ENCODE measurements at regions not wholly inside any gene's neighbourhood (a gene's known extent, or its start where the extent isn't known, plus 50 kb on each side); places are given as distances from the start of the nearest gene placed in this dataset.

- H2AK5ac ChIP-seq (ENCODE audit: low read depth, low read length), result no peak overlapping the region
- H3K79me1 ChIP-seq (ENCODE audit: low read depth in 1 of 2, low read length in 2 of 2), result no peaks in the 10 kb centered on the region
- BruUV-seq (replicated peaks), result no TSS peak
- H3K36me3 ChIP-seq (ENCODE audit: control insufficient read depth, insufficient read depth, low read length), result no peaks in the 10 kb centered on the region
- no peaks in the 10 kb centered on the region for H3K27me3 ChIP-seq (ENCODE audit: control insufficient read depth, insufficient read depth, low read length)
- dilution Hi-C loops (cut with HindIII; ENCODE audit: low sequenced_read_pairs, unreplicated experiment), result no loop called here
- no peak overlapping the region for H4K8ac ChIP-seq (ENCODE audit: low read depth in 2 of 2, low read length in 2 of 2)
- H3K4me1 ChIP-seq (ENCODE audit: control insufficient read depth, insufficient read depth, low read length), result no peaks in the 10 kb centered on the region
- no peak overlapping the region for H2AFZ ChIP-seq (replicated peaks; ENCODE audit: low read length, poor library complexity)
- H4K20me1 ChIP-seq (ENCODE audit: insufficient read depth, low read length), result no peaks in the 10 kb centered on the region
- H3K9me1 ChIP-seq (ENCODE audit: insufficient read depth, low read length), result no peaks in the 10 kb centered on the region
- H2BK15ac ChIP-seq (ENCODE audit: low read depth, low read length), result no peak overlapping the region
- peaks cover 5% of the 10 kb centered on the region for H3K9me3 ChIP-seq (ENCODE audit: control insufficient read depth, insufficient read depth, low read length)
- H2BK120ac ChIP-seq (ENCODE audit: low read depth, low read length), result no peak overlapping the region
- H3K4me3 ChIP-seq (ENCODE audit: insufficient read depth, low read depth, low read length), result no peak overlapping the region
- no peak overlapping the region for H2BK5ac ChIP-seq (ENCODE audit: low read depth, low read length, poor library complexity, severe bottlenecking)
- H3K23ac ChIP-seq (ENCODE audit: low read depth, low read length), result no peak overlapping the region
- intact Hi-C loops (cut with micrococcal nuclease), result no loop called here
- no peak overlapping the region for H4K5ac ChIP-seq (ENCODE audit: low read depth, low read length)
- ATAC-seq (ENCODE audit: low read depth) (no peak), DNase-seq (no peak)
- no peak overlapping the region for H3K14ac ChIP-seq (replicated peaks; ENCODE audit: low read depth, low read length)
- H3K18ac ChIP-seq (ENCODE audit: low read depth, low read length), result no peak overlapping the region
- in situ Hi-C loops (cut with MboI; ENCODE audit: low sequenced_read_pairs), result no loop called here
- ChIA-PET POLR2A (ENCODE audit: unreplicated experiment) (no interaction called here), CTCF (no interaction called here)
- no peak overlapping the region for H2AK9ac ChIP-seq (replicated peaks; ENCODE audit: low read depth, low read length, poor library complexity)
- no peak overlapping the region for H3K27ac ChIP-seq (ENCODE audit: insufficient read depth, low read length)
- TF ChIP-seq NFE2L2 (IDR thresholded peaks at IDR 0.05; ENCODE audit: low read depth, low read length) (no peak), RFX5 (IDR thresholded peaks at IDR 0.05; ENCODE audit: low read depth, low read length) (no peak), MXI1 (IDR thresholded peaks at IDR 0.05; ENCODE audit: borderline replicate concordance, low read depth, low read length) (no peak), CEBPB (IDR thresholded peaks at IDR 0.05; ENCODE audit: low read depth, low read length) (no peak), MAZ (IDR thresholded peaks at IDR 0.05; ENCODE audit: borderline replicate concordance, low read depth, low read length) (no peak), POLR2A (IDR thresholded peaks at IDR 0.05; ENCODE audit: low read depth, low read length) (no peak), CTCF (conservative IDR thresholded peaks at IDR 0.05; ENCODE audit: low read depth, low read length) (no peak), RCOR1 (IDR thresholded peaks at IDR 0.05; ENCODE audit: insufficient replicate concordance, low read length) (no peak), BHLHE40 (IDR thresholded peaks at IDR 0.05; ENCODE audit: low read depth, low read length) (no peak), FOS (IDR thresholded peaks at IDR 0.05; ENCODE audit: low read depth, low read length) (no peak), CHD1 (IDR thresholded peaks at IDR 0.05; ENCODE audit: low read depth, low read length) (no peak), RAD21 (IDR thresholded peaks at IDR 0.05; ENCODE audit: low read length) (no peak)
- TF ChIP-seq, protein P1, sequence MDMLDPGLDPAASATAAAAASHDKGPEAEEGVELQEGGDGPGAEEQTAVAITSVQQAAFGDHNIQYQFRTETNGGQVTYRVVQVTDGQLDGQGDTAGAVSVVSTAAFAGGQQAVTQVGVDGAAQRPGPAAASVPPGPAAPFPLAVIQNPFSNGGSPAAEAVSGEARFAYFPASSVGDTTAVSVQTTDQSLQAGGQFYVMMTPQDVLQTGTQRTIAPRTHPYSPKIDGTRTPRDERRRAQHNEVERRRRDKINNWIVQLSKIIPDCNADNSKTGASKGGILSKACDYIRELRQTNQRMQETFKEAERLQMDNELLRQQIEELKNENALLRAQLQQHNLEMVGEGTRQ (IDR thresholded peaks at IDR 0.05; ENCODE audit: low read depth, low read length), result no peak
- TF ChIP-seq, protein P2, sequence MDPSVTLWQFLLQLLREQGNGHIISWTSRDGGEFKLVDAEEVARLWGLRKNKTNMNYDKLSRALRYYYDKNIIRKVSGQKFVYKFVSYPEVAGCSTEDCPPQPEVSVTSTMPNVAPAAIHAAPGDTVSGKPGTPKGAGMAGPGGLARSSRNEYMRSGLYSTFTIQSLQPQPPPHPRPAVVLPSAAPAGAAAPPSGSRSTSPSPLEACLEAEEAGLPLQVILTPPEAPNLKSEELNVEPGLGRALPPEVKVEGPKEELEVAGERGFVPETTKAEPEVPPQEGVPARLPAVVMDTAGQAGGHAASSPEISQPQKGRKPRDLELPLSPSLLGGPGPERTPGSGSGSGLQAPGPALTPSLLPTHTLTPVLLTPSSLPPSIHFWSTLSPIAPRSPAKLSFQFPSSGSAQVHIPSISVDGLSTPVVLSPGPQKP (IDR thresholded peaks at IDR 0.05; ENCODE audit: borderline replicate concordance, low read depth, low read length), result no peak
- H2BK20ac ChIP-seq (ENCODE audit: low read depth, low read length), result no peak overlapping the region
- no peak overlapping the region for H3K9ac ChIP-seq (ENCODE audit: low read depth, low read length)
- WGBS, 2 experiments (ENCODE audit: extremely low coverage in 2 of 2, insufficient read length in 1 of 2), result no CpG with 5 or more reads among the region's 2 CpGs
- no peak overlapping the region for H3K56ac ChIP-seq (ENCODE audit: extremely low read depth, insufficient read depth, low read length)
- no peak overlapping the region for H4K91ac ChIP-seq (ENCODE audit: insufficient read depth, low read depth, low read length)
- no peak overlapping the region for H3K4ac ChIP-seq (ENCODE audit: low read depth, low read length)
- no peak overlapping the region for H3K4me2 ChIP-seq (ENCODE audit: low read depth, low read length)
These were observed 308.7 kb upstream of the SORCS1 start for GRCh38 chr10:107473225-107473624.

Measured in IMR-90 (cell line).